ENCODE measurements at regions not wholly inside any gene's neighbourhood (a gene's known extent, or its start where the extent isn't known, plus 50 kb on each side); places are given as distances from the start of the nearest gene placed in this dataset.

DNA sequence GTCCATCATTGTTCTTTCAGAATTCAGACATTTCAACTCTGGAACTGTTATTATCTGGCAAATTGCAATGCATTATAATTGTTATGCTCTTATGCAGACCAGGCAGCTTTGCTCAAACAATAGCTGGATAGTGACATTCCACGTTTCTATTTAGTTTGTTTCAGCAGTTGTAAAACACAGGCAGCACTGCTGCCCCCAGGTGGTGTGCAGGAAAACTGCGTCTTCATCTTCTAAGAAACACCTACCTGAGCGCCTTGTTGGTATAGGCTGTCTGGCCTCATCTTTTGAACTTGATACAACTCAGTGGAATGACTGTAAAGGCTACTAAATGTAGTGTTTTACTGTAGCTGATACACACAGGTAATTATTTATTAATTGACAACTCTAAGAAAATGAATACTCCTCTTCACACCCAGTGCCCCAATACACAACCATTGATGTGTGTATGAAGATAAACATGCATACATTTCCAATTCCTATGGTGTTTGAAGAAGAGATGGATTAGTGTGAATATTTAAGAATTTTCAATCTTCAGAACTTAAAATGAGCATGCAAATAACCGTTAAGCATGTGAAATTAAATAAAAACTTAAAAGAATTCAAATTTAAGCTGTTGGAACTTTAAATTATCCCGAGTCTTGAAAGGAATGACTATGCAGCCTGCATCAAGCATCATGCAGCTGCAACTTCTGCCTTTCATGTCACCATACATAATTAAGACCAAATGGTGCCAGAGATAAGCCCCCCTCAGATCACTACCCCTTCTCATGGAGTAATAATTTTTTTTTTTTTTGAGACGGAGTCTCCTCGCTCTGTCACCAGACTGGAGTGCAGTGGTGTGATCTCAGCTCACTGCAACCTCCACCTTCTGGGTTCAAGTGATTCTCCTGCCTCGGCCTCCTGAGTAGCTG, 85.6 kb downstream of the CD8B2 start:
- Histone ChIP-seq H3K4me1 (ENCODE audit: control insufficient read depth, insufficient read depth, low read length) (peaks cover 8% of the 10 kb centered on the region; the same call in 1 of the 2 replicates), H3K27ac (ENCODE audit: low read depth, low read length) (no peak overlapping the region), H3K36me3 (ENCODE audit: control insufficient read depth, insufficient read depth, low read length) (no peaks in the 10 kb centered on the region), H3K9ac (ENCODE audit: low read length) (no peak overlapping the region), H3K27me3 (ENCODE audit: control insufficient read depth, insufficient read depth, low read length) (no peaks in the 10 kb centered on the region), H3K9me3 (ENCODE audit: control insufficient read depth, insufficient read depth, low read depth, low read length) (peaks cover 2% of the 10 kb centered on the region; the same call in 1 of the 2 replicates), H3K4me3 (ENCODE audit: low read depth, low read length) (no peak overlapping the region)

DNA sequence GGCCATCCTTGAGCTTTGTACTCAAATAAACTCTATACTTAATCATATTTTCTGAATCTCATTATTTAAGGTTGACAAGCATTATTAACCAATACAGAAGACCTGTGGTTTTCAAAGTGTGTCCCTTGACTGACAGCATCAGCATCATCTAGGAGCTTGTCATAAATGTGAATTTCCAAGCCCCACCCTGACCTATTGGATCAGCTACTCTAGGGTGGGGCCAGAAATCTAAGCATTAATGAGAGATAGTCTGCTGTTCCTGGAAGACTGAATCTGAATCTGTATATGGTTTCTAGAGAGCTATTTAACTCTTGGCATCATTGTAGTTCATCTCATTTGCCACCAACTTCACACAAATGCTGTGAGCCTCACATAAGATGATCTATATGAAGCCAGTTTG, 86.6 kb downstream of the CD8B2 start:
- peaks cover 2% of the 10 kb centered on the region; the same call in 1 of the 2 replicates for H3K9me3 ChIP-seq (ENCODE audit: control insufficient read depth, insufficient read depth, low read depth, low read length)
- no peak overlapping the region for H3K9ac ChIP-seq (ENCODE audit: low read length)
- peaks cover 8% of the 10 kb centered on the region; the same call in 1 of the 2 replicates for H3K4me1 ChIP-seq (ENCODE audit: control insufficient read depth, insufficient read depth, low read length)
- no peaks in the 10 kb centered on the region for H3K36me3 ChIP-seq (ENCODE audit: control insufficient read depth, insufficient read depth, low read length)
- no peak overlapping the region for H3K27ac ChIP-seq (ENCODE audit: low read depth, low read length)
- no peak overlapping the region for H3K4me3 ChIP-seq (ENCODE audit: low read depth, low read length)
- H3K27me3 ChIP-seq (ENCODE audit: control insufficient read depth, insufficient read depth, low read length) = peaks cover 5% of the 10 kb centered on the region

DNA sequence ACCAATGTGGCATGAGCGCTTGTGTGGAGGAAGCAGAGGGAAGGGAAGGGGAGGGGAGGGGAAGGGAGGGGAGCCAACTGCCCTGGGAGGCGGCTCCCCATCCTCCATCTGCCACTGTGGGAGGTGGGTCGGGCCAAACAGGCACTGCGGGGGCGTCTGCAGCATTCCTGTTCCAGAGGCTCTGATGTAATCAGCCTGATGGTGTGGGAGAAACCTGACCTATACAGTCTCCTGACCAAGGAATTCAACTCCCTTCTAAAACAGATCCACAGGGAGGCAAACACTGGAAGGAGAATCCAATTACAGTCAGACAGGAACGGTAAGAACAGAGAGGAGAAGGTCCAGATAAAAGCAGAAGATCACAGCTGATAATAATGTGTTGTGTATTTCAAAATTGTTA, 88.8 kb downstream of the CD8B2 start:
- peaks cover 8% of the 10 kb centered on the region; the same call in 1 of the 2 replicates for H3K4me1 ChIP-seq (ENCODE audit: control insufficient read depth, insufficient read depth, low read length)
- no peak overlapping the region for H3K27ac ChIP-seq (ENCODE audit: low read depth, low read length)
- H3K9me3 ChIP-seq (ENCODE audit: control insufficient read depth, insufficient read depth, low read depth, low read length) = peaks cover 2% of the 10 kb centered on the region; the same call in 1 of the 2 replicates
- H3K36me3 ChIP-seq (ENCODE audit: control insufficient read depth, insufficient read depth, low read length) = no peaks in the 10 kb centered on the region
- peaks cover 19% of the 10 kb centered on the region for H3K27me3 ChIP-seq (ENCODE audit: control insufficient read depth, insufficient read depth, low read length)
- no peak overlapping the region for H3K9ac ChIP-seq (ENCODE audit: low read length)
- no peak overlapping the region for H3K4me3 ChIP-seq (ENCODE audit: low read depth, low read length)

DNA sequence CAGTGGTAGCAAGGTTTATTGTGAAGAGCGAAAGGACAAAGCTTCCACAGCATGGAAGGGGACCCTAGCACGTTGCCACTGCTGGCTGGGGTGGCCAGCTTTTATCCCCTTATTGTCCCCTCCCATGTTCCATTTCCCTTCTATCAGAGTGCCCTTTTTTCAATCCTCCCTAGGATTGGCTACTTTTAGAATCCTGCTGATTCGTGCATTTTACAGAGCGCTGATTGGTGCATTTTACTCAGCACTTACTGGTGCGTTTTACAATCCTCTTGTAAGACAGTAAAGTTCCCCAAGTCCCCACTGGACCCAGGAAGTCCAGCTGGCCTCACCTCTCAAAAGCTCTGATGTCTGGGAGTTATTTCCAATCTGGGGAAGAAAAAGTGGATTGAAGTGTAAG, 90.1 kb downstream of the CD8B2 start:
- H3K9me3 ChIP-seq (ENCODE audit: control insufficient read depth, insufficient read depth, low read depth, low read length) = peaks cover 2% of the 10 kb centered on the region; the same call in 1 of the 2 replicates
- H3K27me3 ChIP-seq (ENCODE audit: control insufficient read depth, insufficient read depth, low read length) = peaks cover 32% of the 10 kb centered on the region
- H3K4me1 ChIP-seq (ENCODE audit: control insufficient read depth, insufficient read depth, low read length) = peaks cover 12% of the 10 kb centered on the region
- H3K36me3 ChIP-seq (ENCODE audit: control insufficient read depth, insufficient read depth, low read length) = no peaks in the 10 kb centered on the region
- no peak overlapping the region for H3K9ac ChIP-seq (ENCODE audit: low read length)
- no peak overlapping the region for H3K27ac ChIP-seq (ENCODE audit: low read depth, low read length)
- H3K4me3 ChIP-seq (ENCODE audit: low read depth, low read length) = no peak overlapping the region

DNA sequence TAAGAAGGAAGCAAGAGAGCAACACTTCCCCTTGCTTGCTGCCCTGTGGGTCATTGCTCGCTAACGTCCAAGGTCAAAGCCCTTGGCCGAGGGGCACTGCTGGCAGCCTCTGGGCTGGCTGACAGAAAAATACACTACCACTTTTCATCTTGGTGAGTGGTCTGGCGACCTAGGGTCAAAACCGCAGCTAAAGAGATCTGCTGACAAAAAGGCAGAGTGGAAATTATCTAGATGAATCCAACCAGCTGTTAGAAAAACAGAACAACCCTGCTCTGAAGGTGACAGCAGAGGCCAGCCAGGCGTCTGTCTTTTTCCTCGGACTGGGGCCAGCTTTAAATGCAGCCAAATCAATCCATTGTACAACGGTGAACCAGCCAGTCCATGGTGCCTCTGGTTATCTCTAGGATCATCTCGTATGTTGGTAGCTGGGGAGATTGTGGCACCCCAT, 92.6 kb downstream of the CD8B2 start:
- H3K9me3 ChIP-seq (ENCODE audit: control insufficient read depth, insufficient read depth, low read depth, low read length) = no peaks in the 10 kb centered on the region
- H3K9ac ChIP-seq (ENCODE audit: low read length) = no peak overlapping the region
- no peak overlapping the region for H3K4me3 ChIP-seq (ENCODE audit: low read depth, low read length)
- H3K36me3 ChIP-seq (ENCODE audit: control insufficient read depth, insufficient read depth, low read length) = no peaks in the 10 kb centered on the region
- H3K27me3 ChIP-seq (ENCODE audit: control insufficient read depth, insufficient read depth, low read length) = peaks cover 47% of the 10 kb centered on the region
- H3K4me1 ChIP-seq (ENCODE audit: control insufficient read depth, insufficient read depth, low read length) = peaks cover 13% of the 10 kb centered on the region
- no peak overlapping the region for H3K27ac ChIP-seq (ENCODE audit: low read depth, low read length)

DNA sequence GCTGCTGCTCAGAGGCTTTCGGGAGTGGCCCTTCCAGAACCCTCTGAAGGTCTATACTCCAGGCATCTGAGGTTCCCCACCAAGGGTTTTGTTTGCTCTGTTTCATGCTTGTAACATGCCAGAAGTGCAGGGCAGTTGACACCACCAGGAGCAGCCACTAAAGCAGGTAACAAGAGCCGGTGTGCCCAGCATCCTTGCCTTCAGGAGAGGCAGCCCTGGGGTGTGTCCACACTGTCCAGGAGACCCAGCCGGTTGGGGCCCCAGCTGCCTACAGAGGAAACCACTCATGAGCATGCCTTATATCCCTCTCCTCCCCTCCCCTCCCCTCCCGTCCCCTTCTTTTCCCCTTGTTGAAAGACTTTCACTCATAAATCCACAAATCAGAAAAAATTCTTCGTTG, 93.1 kb downstream of the CD8B2 start:
- H3K27ac ChIP-seq (ENCODE audit: low read depth, low read length) = no peak overlapping the region
- no peak overlapping the region for H3K4me3 ChIP-seq (ENCODE audit: low read depth, low read length)
- no peaks in the 10 kb centered on the region for H3K36me3 ChIP-seq (ENCODE audit: control insufficient read depth, insufficient read depth, low read length)
- H3K27me3 ChIP-seq (ENCODE audit: control insufficient read depth, insufficient read depth, low read length) = peaks cover 47% of the 10 kb centered on the region
- H3K9me3 ChIP-seq (ENCODE audit: control insufficient read depth, insufficient read depth, low read depth, low read length) = 0 out of 2 replicates have a peak, but pooled peaks cover 1% of the 10 kb centered on the region
- no peak overlapping the region for H3K9ac ChIP-seq (ENCODE audit: low read length)
- peaks cover 13% of the 10 kb centered on the region for H3K4me1 ChIP-seq (ENCODE audit: control insufficient read depth, insufficient read depth, low read length)

DNA sequence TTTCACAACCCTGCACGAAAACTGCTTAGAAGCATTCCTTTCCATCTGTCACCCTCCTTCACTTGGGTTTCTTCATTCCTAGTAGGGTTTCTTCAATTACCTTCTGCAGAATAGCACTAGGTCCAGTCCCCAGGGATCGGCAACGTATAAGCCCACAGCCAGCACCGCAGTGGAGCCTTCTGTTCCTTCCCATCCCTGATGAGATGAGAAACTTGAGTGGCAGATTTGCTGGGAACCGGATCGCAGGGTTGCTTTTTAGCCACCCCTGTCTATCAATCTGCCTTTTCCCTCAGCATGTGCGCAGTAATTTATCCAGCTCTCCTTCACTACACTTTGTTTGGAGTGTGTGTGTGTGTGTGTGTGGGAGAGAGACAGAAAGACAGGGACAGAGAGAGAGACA, 94.2 kb downstream of the CD8B2 start:
- Histone ChIP-seq H3K4me3 (ENCODE audit: low read depth, low read length) (no peak overlapping the region), H3K9ac (ENCODE audit: low read length) (no peak overlapping the region), H3K36me3 (ENCODE audit: control insufficient read depth, insufficient read depth, low read length) (no peaks in the 10 kb centered on the region), H3K4me1 (ENCODE audit: control insufficient read depth, insufficient read depth, low read length) (peaks cover 7% of the 10 kb centered on the region), H3K27me3 (ENCODE audit: control insufficient read depth, insufficient read depth, low read length) (peaks cover 47% of the 10 kb centered on the region), H3K9me3 (ENCODE audit: control insufficient read depth, insufficient read depth, low read depth, low read length) (0 out of 2 replicates have a peak, but pooled peaks cover 2% of the 10 kb centered on the region), H3K27ac (ENCODE audit: low read depth, low read length) (no peak overlapping the region)

DNA sequence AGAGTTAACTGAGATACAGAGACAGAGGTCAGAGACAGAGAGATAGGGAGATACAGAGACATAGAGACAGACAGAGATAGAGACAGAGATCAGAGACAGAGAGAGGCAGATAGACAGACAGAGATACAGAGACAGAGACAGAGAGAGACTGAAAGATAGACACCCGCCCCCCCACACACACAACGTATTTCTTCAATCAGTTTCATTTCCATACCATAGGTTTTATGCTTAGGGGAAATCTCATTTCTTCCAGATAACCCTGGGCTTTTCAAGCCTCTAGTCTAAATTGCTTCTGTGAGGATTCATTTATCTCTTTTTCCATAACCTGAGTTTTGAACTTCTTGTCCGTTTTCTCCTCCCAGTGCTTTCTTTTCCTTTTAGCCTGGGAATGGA, 94.6 kb downstream of the CD8B2 start:
- Histone ChIP-seq H3K36me3 (ENCODE audit: control insufficient read depth, insufficient read depth, low read length) (no peaks in the 10 kb centered on the region), H3K27ac (ENCODE audit: low read depth, low read length) (no peak overlapping the region), H3K27me3 (ENCODE audit: control insufficient read depth, insufficient read depth, low read length) (peaks cover 47% of the 10 kb centered on the region), H3K9me3 (ENCODE audit: control insufficient read depth, insufficient read depth, low read depth, low read length) (0 out of 2 replicates have a peak, but pooled peaks cover 2% of the 10 kb centered on the region), H3K9ac (ENCODE audit: low read length) (no peak overlapping the region), H3K4me1 (ENCODE audit: control insufficient read depth, insufficient read depth, low read length) (peaks cover 6% of the 10 kb centered on the region; the same call in 1 of the 2 replicates), H3K4me3 (ENCODE audit: low read depth, low read length) (peak overlapping the region; percentile 58)

DNA sequence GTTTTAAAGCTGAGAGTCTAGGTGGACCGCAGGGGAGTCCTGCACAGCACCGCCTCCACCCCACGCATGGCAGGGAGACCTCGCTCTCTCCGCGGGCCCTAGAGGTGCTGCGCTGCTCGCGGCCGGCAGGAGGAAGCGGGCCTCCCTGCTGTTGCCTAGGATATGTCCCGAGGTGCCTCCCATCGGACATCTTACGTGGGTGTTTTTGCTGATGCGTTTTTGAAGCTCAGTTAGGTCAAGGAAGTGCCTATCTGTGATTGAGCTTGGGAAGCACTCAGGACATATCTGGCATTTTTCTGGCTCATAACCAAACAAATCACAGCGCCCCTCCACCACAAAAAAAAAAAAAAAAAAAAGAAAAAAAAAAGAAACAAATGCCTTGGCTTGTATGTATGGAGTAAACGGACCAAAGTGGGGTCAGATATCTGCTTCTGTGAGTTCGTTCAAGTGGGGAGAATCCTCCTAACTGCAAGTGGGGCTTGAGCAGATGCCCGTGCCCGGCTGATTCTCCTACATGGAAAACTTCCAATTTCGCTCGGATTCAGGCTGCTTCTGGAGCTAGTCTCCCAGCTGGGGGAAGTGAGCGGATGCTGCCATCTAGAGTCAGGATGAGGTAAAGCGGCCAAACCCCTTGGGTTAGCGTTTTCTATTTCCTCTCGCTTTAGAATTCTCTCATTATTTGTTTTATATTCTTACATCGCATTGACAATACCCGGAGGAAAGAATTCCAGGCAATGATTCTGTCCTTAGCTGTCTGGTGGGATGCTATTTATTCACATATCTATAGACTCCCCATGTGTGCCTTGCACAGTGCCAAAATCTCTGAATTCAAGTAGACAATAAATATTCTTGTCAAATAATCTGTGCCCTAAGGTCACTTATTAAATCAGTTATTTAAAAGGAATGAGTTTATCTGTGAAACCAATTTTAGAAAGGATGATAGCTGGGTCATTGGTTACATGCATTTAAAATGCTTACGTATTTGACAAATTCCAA, 95.3 kb downstream of the CD8B2 start:
- Histone ChIP-seq H3K27me3 (ENCODE audit: control insufficient read depth, insufficient read depth, low read length) (peaks cover 47% of the 10 kb centered on the region), H3K9me3 (ENCODE audit: control insufficient read depth, insufficient read depth, low read depth, low read length) (0 out of 2 replicates have a peak, but pooled peaks cover 2% of the 10 kb centered on the region), H3K4me3 (ENCODE audit: low read depth, low read length) (peak overlapping the region; percentile 58), H3K9ac (ENCODE audit: low read length) (no peak overlapping the region), H3K27ac (ENCODE audit: low read depth, low read length) (no peak overlapping the region), H3K36me3 (ENCODE audit: control insufficient read depth, insufficient read depth, low read length) (no peaks in the 10 kb centered on the region), H3K4me1 (ENCODE audit: control insufficient read depth, insufficient read depth, low read length) (peaks cover 6% of the 10 kb centered on the region; the same call in 1 of the 2 replicates)

DNA sequence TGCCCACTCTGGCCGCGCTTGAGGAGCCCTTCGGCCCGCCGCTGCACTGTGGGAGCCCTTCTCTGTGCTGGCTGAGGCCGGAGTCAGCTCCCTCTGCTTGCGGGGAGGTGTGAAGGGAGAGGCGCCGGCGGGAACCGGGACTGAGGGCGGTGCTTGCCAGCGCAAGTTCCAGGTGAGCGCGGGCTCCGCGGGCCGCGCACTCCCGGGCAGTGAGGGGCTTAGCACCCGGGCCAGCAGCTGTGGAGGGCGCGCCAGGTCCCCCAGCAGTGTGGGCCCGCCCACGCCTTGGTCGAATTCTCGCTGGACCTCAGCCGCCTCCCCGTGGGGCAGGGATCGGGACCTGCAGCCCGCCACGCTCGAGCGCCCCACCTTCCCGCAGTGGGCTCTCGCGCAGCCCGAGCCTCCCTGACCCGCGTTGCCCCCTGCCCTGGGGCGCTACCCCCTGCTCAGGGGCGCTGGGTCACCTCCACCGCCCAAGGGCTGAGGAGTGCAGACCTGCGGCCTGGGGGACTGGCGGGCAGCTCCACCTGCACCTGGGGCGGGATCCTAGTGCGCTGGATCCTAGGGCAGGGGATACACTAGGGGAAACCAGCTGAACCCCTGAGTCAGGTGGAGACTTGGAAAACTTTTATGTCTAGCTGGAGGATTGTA, 97.3 kb downstream of the CD8B2 start:
- Histone ChIP-seq H3K36me3 (ENCODE audit: control insufficient read depth, insufficient read depth, low read length) (no peaks in the 10 kb centered on the region), H3K4me1 (ENCODE audit: control insufficient read depth, insufficient read depth, low read length) (peaks cover 6% of the 10 kb centered on the region; the same call in 1 of the 2 replicates), H3K27me3 (ENCODE audit: control insufficient read depth, insufficient read depth, low read length) (peaks cover 43% of the 10 kb centered on the region), H3K27ac (ENCODE audit: low read depth, low read length) (no peak overlapping the region), H3K9ac (ENCODE audit: low read length) (no peak overlapping the region), H3K4me3 (ENCODE audit: low read depth, low read length) (peak overlapping the region; percentile 7; the same call in 1 of the 2 replicates), H3K9me3 (ENCODE audit: control insufficient read depth, insufficient read depth, low read depth, low read length) (0 out of 2 replicates have a peak, but pooled peaks cover 2% of the 10 kb centered on the region)
